Epithelial cell of esophagus (primary cell): ENCODE measurements at regions not wholly inside any gene's neighbourhood (a gene's known extent, or its start where the extent isn't known, plus 50 kb on each side); places are given as distances from the start of the nearest gene placed in this dataset.
"Not testable (repeated sequence)": the region's sequence is repeated elsewhere in the genome, so short reads cannot be mapped to it uniquely, and the experiment has no call there.

Experiments used
- DNase-seq: peaks from one replicate; pipeline ENCODE4 v3.0.0; 2010; ENCODE audit warnings: low read depth
- H3K4me3 ChIP-seq: 2 replicates; pipeline ENCODE4 v1.5.1; 2011; ENCODE audit warnings: mild to moderate bottlenecking, low read length, control low read depth

- H3K4me3 ChIP-seq, DNase-seq: not testable (repeated sequence)
Observed at GRCh38 chr21:5162693-5163574, 5358.4 kb upstream of the TPTE start.

GRCh38 chr21:5165829-5166228 lies 5355.6 kb upstream of the TPTE start:
- not testable (repeated sequence) for H3K4me3 ChIP-seq, DNase-seq
